Upper lobe of right lung (tissue), 1 donor: ENCODE measurements at regions not wholly inside any gene's neighbourhood (a gene's known extent, or its start where the extent isn't known, plus 50 kb on each side); places are given as distances from the start of the nearest gene placed in this dataset.

ENCODE experiments used
- ATAC-seq: fragments of 200-7000 bp; cut with Tn5 transposase; one replicate; pipeline ENCODE4 v1.9.1; 2020; ENCODE audit warnings: mild to moderate bottlenecking, moderate library complexity
- DNase-seq: peaks from one replicate; pipeline ENCODE4 v3.0.0-alpha.2; 2020
- H3K27ac ChIP-seq: fragments of 200-600 bp; one replicate; pipeline ENCODE4 v1.8.0; 2022
- H3K27me3 ChIP-seq: fragments of 200-600 bp; one replicate; pipeline ENCODE4 v1.8.0; 2022; ENCODE audit warnings: mild to moderate bottlenecking
- H3K36me3 ChIP-seq: fragments of 200-600 bp; one replicate; pipeline ENCODE4 v1.8.0; 2022
- H3K4me1 ChIP-seq: fragments of 200-600 bp; one replicate; pipeline ENCODE4 v1.8.0; 2022
- H3K4me3 ChIP-seq: fragments of 200-600 bp; one replicate; pipeline ENCODE4 v1.8.0; 2022; ENCODE audit warnings: mild to moderate bottlenecking
- H3K9me3 ChIP-seq: fragments of 200-600 bp; one replicate; pipeline ENCODE4 v1.8.0; 2022
- CTCF ChIP-seq: fragments of 200-600 bp; IDR thresholded peaks from one replicate; pipeline ENCODE4 v1.8.0; 2022; ENCODE audit warnings: antibody characterized with exemption
- intact Hi-C: fragments of 100-400 bp; cut with DNase I; formaldehyde crosslinking; loops from one replicate; pipeline ENCODE4 v1.11.0; 2022
- donor health status: DM: no; HTN: yes; CAD: no; lungs with severe emphysema.

GRCh38 chr14:34093883-34094282 is 143.0 kb upstream of the EGLN3 start:
- Histone ChIP-seq H3K4me1 (no peaks in the 10 kb centered on the region), H3K9me3 (no peaks in the 10 kb centered on the region), H3K27ac (no peak overlapping the region), H3K27me3 (no peaks in the 10 kb centered on the region), H3K36me3 (no peaks in the 10 kb centered on the region), H3K4me3 (no peak overlapping the region)
- ATAC-seq (no peak), DNase-seq (no peak)
- TF ChIP-seq CTCF = no peak
- intact Hi-C loops = loop anchor here (10.0 kb wide), 1 partner anchor 131 kb away; no protein-coding TSS in a partner anchor

GRCh38 chr14:34090451-34090850 is 139.6 kb upstream of the EGLN3 start:
- intact Hi-C loops = loop anchor here (10.0 kb wide), 1 partner anchor 134 kb away; no protein-coding TSS in a partner anchor
- ATAC-seq = no peak
- no peaks in the 10 kb centered on the region for H3K4me1 ChIP-seq
- no peak overlapping the region for H3K4me3 ChIP-seq
- no peaks in the 10 kb centered on the region for H3K27me3 ChIP-seq
- H3K27ac ChIP-seq = no peak overlapping the region
- no peak for TF ChIP-seq CTCF
- no peaks in the 10 kb centered on the region for H3K36me3 ChIP-seq
- DNase-seq = no peak
- no peaks in the 10 kb centered on the region for H3K9me3 ChIP-seq

- Histone ChIP-seq H3K27me3 (no peaks in the 10 kb centered on the region), H3K27ac (no peak overlapping the region), H3K4me3 (no peak overlapping the region), H3K9me3 (no peaks in the 10 kb centered on the region), H3K36me3 (no peaks in the 10 kb centered on the region), H3K4me1 (no peaks in the 10 kb centered on the region)
- DNase-seq = no peak
- ATAC-seq = no peak
- intact Hi-C loops = no loop called here
- no peak for TF ChIP-seq CTCF
Observed at GRCh38 chr14:34088914-34089313, 138.0 kb upstream of the EGLN3 start.

- intact Hi-C loops = no loop called here
- no peak overlapping the region for H3K27ac ChIP-seq
- no peaks in the 10 kb centered on the region for H3K27me3 ChIP-seq
- H3K4me3 ChIP-seq = no peak overlapping the region
- no peaks in the 10 kb centered on the region for H3K36me3 ChIP-seq
- DNase-seq (no peak), ATAC-seq (no peak)
- H3K9me3 ChIP-seq = no peaks in the 10 kb centered on the region
- no peak for TF ChIP-seq CTCF
- no peaks in the 10 kb centered on the region for H3K4me1 ChIP-seq
Observed at GRCh38 chr14:34087571-34087970, 136.7 kb upstream of the EGLN3 start.

- peaks cover 8% of the 10 kb centered on the region for H3K4me1 ChIP-seq
- H3K36me3 ChIP-seq = no peaks in the 10 kb centered on the region
- H3K9me3 ChIP-seq = no peaks in the 10 kb centered on the region
- ATAC-seq = no peak
- no peak overlapping the region for H3K27ac ChIP-seq
- intact Hi-C loops = no loop called here
- no peaks in the 10 kb centered on the region for H3K27me3 ChIP-seq
- TF ChIP-seq CTCF = no peak
- no peak for DNase-seq
- H3K4me3 ChIP-seq = no peak overlapping the region
Observed at GRCh38 chr14:34086223-34086757, 135.4 kb upstream of the EGLN3 start.

- no peaks in the 10 kb centered on the region for H3K27me3 ChIP-seq
- no peak for ATAC-seq
- intact Hi-C loops = no loop called here
- no peak overlapping the region for H3K27ac ChIP-seq
- no peak overlapping the region for H3K4me3 ChIP-seq
- H3K36me3 ChIP-seq = no peaks in the 10 kb centered on the region
- peaks cover 10% of the 10 kb centered on the region for H3K4me1 ChIP-seq
- no peak for TF ChIP-seq CTCF
- no peaks in the 10 kb centered on the region for H3K9me3 ChIP-seq
- DNase-seq = no peak
Observed at GRCh38 chr14:34085695-34086094, 134.8 kb upstream of the EGLN3 start.
